ENCODE measurements at regions not wholly inside any gene's neighbourhood (a gene's known extent, or its start where the extent isn't known, plus 50 kb on each side); places are given as distances from the start of the nearest gene placed in this dataset.

DNA sequence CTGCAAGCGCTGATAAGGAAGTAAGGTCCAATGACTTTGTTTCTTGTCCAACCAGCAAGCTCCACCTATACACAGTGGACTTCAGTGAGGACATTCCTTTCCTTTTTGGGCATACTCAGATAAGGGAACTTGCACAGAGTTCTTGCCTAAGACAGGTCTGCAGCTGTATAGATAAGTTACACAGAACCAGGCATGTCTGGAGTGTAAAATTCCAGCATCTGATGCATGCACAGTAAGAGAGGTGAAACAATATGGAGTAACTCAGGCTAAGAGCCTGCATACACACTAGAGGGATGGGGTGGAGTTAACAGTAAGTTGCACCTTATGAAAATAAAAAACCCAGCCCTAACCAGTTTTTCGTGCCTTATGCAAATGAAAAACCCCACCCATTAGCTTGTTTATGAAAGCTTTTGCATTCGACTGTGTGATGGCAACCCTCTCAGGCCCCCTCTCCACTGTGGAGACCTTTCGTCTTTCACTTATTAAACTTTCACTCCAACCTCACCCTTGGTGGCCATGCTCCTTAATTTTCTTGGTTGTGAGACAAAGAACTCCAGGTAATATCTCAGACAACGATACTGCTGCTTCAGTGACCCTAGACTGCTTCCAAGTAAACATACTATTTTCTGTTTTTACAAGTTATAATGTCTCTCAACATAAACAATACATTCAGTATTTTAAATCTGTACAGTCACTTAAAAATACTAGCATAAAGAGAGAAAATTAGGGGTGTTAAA lies 2859.0 kb upstream of the PCDH20 start:
- TF ChIP-seq, protein P1, sequence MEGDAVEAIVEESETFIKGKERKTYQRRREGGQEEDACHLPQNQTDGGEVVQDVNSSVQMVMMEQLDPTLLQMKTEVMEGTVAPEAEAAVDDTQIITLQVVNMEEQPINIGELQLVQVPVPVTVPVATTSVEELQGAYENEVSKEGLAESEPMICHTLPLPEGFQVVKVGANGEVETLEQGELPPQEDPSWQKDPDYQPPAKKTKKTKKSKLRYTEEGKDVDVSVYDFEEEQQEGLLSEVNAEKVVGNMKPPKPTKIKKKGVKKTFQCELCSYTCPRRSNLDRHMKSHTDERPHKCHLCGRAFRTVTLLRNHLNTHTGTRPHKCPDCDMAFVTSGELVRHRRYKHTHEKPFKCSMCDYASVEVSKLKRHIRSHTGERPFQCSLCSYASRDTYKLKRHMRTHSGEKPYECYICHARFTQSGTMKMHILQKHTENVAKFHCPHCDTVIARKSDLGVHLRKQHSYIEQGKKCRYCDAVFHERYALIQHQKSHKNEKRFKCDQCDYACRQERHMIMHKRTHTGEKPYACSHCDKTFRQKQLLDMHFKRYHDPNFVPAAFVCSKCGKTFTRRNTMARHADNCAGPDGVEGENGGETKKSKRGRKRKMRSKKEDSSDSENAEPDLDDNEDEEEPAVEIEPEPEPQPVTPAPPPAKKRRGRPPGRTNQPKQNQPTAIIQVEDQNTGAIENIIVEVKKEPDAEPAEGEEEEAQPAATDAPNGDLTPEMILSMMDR (IDR thresholded peaks at IDR 0.05): no peak
- no peak for TF ChIP-seq POLR2A (IDR thresholded peaks at IDR 0.05)
